GM21619 (cell line): ENCODE measurements at regions not wholly inside any gene's neighbourhood (a gene's known extent, or its start where the extent isn't known, plus 50 kb on each side); places are given as distances from the start of the nearest gene placed in this dataset.

Experiments
- ATAC-seq: cut with Tn5 transposase; IDR thresholded peaks from one replicate; pipeline ENCODE4 v1.9.1; 2021; ENCODE audit not compliant: unreplicated experiment

DNA sequence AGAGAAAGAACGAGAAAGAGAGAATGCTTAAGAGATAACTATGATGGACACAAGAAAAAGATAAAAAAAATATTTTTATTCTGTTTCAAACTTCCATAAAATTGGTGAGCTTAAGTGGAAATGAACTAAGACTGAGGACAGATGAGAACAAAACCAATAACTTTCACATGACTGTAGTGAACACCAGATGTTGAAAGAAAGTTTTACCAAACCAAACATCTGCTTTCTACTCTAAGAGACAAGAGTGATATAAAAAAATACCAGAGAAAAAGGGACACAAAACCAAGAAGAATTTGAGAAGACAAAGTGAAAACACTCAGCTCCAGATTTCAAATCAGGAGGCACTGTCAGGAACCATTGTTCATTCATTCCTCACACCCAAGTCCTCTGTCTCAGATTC, 147.9 kb downstream of the IMPG2 start:
- ATAC-seq = no peak

DNA sequence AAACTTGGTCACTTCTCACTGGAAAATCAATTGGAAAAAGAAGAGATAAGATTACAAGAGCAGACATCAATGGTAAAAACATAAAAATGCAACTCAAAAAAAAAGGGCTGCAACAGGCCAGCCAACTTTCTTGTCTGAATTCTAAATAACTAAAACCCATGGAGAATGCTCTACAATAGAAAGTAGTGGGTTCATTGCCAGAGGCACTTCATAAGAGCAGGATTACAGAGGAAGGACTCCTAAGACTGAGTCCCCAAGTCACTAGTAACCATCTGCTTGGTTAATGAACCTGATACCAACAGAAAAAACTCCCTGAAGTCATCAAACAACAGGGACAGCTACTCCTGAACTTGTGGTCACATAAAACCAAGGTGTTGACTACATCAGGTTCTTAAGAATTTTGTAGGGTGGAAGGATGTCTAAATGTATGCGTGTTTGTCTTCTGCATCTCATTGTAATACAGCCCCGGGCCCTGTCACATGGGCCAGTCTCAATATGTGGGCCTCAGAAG, 148.6 kb downstream of the IMPG2 start:
- no peak for ATAC-seq

DNA sequence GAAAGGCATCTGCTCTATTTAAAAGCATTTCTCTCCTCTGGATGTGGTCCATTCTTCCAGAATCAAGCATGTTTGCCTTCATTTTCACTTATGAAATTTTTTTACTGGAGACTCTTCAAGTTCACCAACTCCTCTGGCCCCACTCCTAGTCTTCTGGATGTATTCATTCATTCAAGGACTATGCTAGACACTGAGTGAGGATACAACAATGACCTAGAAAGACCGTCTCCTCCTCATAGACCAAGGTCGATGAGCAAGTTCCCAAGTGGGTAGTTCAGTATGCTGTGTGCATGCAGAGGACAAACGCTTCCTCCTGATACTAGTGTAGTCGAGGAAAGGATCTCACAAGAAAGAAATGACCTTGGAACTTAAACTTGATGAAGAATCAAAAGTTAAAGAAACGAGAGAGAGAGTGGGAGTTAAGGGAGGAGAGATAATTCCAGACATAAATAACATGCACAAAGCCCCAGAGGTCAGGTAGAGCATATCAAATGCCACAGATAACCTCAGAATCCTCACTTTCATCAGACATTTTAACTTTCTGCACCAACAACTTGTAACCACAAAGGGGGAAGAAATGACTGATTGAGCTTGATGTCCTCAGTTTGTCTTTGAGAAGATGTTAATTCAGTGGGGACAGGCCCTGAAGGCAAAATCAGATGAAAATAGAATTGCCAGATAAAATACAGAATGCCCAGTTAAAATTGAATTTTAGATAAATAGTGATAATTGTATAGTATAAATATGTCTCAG, 149.4 kb downstream of the IMPG2 start:
- ATAC-seq = no peak

DNA sequence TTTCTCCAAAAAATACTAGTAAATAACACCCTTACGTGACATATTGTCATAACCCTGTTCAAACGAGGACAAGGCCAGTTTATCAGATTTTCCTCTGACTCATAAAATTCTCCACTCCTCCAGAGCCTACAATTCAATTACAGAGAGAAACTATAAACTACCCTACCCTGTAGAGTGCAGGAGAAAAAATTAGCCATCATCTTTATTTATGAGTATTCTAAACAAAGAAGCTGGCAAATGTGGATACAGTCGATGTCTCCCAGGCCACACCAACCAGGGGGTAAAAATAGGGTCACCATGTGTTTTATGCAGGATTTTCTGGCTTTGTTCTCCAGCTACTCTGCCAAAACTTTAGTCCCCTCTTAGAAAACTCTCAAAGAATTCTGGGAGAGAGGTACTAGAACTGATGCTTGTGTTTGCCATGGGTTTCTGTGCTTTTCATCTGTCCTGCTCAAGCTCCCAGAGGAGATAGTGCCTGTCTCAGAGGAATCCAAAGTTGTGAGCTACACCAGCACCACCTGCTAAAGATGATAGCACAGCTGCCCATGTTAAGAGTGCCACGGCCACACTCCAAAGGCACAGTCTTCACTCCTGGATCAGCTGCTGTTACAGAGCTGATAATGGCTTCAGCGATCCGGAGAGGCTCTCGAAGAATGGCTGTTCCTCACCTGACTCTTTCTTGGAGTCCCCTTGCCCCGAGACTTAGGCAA, 150.2 kb downstream of the IMPG2 start:
- ATAC-seq = no peak

DNA sequence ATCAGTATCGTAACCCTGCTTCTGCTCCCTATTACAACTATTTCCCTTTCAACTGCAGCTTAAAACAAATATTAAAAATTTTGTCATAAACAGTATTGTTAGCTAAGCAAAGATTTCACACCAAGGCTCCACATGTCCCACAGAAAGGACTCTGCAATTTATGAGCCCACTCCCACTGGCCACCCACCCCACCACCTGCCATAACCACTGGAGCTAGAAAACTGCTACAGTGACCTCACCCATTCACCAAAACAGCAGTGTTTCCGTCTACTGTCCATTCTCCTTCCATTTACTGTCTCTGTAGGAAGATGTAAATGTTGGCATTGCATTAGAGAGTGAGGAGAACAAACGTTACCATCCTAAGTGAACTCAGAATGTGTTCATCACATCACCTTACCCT, 150.9 kb downstream of the IMPG2 start:
- ATAC-seq = no peak

DNA sequence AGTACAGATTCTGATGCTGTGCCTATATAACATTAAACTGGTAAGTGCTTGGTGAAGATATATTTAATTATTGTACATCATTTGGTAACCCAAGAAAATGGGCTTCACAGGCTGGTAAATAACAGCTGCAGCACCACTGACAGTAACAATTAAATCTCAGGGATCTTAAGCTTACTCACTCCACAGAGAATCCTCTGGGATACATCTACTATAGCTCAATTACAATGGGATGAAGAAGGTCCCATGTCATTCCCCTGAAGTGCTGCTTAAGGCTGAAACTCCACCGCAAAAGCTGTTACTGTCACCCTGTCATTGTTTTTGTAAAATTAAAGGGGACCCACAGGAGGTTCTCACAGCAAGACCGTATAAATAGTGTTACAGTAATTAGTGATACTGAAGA, 153.0 kb downstream of the IMPG2 start:
- ATAC-seq = no peak

DNA sequence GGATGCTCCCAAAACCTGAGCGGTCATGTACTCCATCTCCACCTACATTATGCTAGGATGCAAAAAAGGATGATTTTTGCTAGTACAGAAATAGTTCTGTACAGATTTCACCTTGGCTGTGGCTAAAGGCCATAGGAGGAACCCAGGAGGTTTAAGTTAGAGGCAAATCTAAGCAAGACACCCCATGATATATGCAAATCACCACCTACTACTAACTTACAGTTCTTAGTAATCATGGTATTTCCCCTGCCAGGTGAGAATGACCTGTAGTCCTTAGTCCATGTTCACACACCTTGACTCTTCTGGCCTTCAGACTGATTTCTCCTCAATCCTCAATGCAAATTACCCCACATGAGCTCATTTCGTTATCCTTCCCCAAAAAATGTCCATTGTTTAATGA, 154.2 kb downstream of the IMPG2 start:
- no peak for ATAC-seq

DNA sequence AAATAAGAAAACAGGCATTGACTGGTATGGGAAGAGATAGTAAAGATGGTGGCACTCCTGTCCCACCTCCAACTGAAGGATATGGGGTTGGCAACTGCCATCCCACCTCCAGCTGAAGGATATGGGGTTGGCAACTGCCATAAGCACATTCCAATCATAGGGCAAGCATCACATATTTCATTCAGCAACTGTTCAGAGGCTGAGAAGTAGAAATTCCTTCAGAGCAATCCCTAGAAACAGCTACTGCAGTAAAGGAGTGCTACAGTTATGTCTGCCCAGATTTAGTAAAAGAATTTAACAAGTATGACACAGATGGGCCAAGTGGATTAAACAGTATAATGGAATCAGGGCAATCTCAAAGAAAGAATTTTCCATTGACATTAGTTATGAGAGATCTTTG, 156.8 kb downstream of the IMPG2 start:
- no peak for ATAC-seq

DNA sequence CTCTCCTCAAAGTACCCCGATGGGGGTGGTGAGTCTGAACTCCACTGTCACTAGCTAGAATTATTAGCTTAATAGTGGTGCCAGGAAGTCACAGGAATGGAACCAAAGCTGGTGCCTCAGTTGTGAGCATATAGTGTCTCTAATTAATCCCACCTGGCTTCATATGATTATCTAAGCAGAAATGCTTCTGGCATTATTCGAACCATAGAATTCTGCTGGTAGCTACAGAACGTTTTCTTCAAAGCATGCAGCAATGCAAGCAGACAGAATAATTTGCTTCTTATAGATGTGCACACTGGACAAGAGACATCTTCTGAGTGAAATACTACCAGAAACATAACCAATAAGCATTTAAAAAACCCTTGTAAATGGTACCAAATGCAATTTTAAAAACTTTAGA, 160.9 kb downstream of the IMPG2 start:
- ATAC-seq = no peak

DNA sequence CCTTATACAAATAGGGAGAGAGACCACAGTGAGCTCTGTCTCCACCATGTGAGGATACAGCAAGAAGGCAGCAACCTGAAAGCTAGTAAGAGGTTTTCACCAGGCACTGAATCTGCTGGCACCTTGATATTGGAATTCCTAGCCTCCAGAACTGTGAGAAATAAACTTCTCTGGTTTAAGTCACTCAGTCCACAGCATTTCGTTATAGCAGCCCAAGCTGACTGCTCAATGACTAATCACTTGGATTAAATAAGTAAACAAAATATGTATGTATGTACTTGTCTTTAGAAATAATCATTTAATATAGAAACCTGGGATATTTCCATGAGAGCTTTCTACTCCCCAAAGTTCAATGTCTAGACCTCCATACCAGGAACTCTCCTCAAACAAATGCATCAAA, 162.0 kb downstream of the IMPG2 start:
- ATAC-seq = no peak

DNA sequence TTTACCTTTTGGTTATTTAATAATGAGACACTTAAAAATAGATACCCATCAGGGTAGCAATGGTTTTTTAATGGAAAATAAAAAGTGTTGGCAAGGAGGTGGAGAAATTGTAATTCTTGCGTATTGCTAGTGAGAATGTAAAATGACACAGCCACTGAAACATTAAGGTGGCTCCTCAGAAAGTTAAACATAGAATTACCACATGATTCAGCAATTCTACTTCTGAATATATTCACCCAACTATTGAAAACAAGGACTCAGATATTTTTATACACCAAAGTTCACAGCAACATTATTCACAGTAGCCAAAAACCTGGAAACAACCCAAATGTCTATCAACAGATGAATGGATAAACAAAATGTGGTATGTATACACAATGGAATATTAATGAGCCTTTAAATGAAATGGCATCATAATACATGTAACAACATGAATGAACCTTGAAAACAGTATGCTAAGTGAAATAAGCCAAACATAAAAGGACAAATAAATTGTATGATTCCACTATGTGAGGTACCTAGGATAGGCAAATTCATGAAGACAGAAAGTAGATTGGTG, 163.5 kb downstream of the IMPG2 start:
- no peak for ATAC-seq

DNA sequence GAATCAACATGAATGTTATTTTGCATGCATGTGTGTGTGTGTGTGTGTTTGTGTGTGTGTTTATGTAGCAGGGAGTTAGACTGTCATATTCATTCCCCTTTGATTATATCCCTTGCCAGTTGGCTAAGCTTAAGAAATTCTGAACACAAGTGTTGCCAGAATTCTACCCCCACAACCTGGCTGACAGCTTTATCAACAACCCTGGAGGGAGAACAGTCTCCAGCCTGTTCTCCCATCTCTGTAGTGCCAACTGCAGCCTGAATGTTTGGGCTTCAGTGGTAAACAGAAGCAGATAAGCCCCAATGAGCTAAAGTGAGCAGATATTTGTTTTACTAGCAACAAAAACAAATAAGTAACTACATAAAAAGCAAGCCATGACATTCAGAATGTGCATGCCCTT, 162.6 kb upstream of the ABI3BP start:
- ATAC-seq = no peak

DNA sequence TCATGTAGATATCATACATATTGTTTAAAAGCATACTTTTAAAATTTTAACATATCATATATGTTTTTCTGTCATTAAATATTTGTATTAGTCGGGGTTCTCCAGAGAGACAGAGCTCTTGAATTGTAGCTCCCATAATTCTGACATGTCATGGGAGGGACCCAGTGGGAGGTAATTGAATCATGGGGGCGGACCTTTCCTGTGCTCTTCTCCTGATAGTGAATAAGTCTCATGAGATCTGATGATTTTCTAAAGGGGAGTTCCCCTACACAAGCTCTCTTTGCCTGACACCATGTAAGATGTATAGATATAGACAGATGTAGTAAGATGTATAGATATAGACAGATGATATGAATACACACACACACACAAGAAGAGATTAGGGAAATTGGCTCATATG, 161.2 kb upstream of the ABI3BP start:
- no peak for ATAC-seq

DNA sequence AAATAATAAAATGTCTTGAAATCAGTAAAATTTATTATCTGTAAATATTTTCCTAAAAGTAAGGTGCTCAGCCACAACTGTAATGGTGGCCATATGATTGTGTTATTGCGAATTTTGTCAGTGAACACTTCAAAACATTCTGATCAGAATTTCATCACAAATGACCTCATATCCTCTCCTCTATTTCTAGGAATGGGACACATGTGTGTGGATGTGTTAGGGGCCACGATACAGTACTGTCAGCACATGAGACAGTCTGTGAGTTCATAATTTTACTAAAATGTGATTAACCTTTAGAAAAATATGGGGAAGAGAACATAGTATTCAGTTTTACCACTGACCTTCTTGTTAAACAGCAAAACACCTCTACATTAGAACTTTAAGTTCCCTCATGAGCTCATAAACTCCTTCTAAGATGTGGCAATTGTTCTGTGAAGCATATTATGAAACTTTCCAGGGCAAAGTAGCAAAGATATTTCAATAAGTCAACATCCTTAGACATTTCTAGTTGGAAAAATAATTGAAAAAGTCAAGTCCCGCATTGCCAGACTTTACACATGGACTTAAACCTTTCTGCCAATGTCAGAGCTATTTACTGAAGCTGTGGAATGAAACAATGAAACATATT, 158.2 kb upstream of the ABI3BP start:
- no peak for ATAC-seq

DNA sequence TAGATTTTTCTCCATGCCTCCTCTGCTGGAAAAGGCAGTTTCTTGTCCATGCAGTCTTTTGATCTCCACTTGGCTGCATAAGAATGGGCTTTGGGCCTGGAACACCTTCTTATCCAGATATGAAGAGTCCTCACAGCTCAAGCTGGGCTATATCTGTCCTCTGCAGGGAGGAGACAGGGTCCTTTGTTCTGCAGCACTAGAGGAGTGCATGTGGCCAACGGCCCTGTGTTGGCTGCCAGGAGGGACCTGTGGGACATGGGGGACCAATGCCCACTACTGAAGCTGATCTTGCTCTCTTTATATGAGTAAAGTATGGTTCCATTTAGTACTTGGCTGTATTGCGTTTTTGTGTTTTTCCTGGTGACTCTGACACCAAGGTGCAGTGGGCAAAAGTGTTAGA, 157.3 kb upstream of the ABI3BP start:
- no peak for ATAC-seq

DNA sequence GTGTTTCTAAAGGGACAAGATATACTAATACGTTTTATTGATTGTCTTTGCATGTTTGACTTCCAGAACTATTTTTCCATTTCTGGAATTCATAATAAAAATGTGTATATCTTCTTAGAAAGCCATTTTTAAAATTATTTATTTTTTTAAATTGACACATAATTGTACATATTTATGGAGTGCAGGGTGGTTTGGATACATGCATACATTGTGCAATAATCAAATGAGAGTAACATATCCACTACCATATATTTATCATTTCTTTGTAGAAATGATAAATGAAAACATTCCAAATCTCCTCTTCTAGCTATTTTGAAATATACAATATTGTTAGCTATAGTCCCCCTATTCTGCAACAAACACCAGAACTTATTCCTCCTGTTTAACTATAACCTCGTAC, 156.5 kb upstream of the ABI3BP start:
- no peak for ATAC-seq

DNA sequence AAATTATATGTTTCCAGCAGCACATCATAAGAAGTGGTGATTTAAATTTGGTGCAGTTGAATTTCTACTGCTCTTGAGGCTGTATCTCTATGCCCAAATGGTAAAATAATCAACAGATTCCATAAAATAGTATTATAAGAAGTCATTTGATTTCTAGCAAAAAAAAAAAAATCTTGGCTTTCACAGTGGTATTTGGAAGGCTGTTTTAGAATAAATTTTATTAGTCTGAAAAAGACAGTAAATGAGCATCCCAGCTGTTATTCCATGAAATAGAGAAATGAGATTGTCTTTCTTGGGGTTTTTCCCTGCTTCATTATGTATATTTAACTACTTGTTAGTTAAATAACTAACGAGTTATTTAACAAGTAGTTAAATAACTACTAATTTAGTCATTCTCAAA, 156.0 kb upstream of the ABI3BP start:
- no peak for ATAC-seq

DNA sequence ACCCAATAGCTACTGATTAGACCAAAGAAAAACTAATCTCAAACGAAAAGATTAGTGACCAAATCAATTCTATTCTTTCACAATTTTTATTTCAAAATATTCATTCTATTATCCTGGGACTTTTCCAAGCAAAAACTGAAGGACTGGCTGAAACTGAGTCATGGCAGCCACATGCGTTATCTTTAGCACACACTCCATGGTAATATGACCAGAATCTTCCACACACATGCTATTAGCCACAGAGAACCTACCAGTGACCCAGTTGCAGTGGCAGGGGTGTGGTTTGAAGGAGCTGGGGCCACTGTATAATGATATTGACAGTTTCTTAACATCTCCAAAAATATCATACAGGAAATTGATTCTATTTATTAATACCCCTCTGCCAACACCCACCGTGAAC, 154.8 kb upstream of the ABI3BP start:
- no peak for ATAC-seq

DNA sequence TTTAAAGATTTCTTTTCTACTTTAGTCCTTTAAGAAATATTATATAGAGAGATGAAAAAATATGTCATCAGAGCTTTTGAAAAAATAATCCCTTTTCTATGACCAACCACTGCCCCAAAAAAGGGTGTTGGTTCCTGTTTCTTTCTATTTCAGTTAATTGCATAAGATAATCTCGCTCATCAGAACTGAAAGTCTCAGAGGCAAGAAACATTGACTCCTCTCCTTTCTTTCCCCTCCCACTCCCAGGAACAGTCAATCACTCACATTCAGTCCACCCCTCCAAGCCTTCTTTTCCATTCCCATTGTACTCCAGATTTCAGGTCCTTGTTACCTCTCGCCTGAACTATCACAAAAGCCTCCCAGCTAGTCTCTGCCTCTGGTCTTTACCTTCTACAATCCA, 153.7 kb upstream of the ABI3BP start:
- ATAC-seq = no peak

DNA sequence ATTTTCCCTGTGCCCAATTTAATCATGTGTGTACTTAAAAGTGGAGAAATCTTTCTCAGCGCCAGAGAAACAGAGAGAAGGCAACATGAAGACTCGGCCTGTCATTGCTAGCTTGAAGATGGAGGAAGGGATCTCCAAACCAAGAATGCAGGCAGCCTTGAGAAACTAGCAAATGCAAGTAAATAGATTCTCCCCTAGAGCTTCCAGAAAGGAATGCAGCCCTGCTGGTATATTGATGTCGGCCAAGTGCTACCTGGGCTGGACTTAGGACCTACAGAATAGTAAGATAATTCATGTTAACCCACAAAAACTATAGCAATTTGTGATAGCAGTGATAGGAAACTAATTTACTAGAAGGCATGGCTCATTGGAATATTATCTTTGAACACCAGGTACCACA, 150.9 kb upstream of the ABI3BP start:
- no peak for ATAC-seq

DNA sequence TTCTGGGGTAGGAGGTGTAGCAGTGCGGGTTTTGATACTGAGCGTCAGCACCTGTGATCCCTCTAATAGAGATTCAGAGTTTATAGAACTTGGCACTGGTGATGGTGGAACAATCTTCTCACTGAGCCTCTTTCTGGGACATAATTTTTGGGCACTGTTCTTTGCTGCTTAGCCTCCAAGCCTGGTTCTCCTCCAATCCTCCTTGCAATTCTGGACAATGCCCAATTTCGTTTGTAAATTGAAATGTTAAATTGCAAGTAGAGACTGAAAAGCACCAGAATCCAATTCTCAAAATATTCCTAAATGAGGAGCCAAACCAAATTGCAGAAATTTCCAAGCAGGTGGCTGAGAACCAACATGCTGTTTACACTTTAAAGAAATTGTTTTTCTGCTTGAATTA, 149.8 kb upstream of the ABI3BP start:
- no peak for ATAC-seq

DNA sequence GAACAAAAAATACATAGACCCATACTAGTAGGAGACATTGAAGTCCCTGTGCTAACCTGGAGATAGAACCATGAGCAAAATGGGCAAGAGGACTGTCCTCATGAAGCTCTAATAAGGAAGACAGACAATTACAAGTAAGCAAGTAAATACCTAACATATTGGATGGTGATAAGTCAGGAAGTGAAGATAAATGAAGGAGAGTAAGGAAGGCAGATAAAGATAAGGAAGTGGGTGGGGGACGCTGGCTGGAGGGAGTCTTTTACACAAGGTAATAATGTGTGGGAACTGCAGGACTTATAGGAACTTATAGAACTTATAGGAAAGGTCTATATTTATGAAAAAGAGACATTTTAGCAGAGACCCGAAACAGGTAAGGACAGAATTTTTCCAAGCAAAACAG, 148.9 kb upstream of the ABI3BP start:
- ATAC-seq = no peak
